ENCODE measurements at regions not wholly inside any gene's neighbourhood (a gene's known extent, or its start where the extent isn't known, plus 50 kb on each side); places are given as distances from the start of the nearest gene placed in this dataset.

DNA sequence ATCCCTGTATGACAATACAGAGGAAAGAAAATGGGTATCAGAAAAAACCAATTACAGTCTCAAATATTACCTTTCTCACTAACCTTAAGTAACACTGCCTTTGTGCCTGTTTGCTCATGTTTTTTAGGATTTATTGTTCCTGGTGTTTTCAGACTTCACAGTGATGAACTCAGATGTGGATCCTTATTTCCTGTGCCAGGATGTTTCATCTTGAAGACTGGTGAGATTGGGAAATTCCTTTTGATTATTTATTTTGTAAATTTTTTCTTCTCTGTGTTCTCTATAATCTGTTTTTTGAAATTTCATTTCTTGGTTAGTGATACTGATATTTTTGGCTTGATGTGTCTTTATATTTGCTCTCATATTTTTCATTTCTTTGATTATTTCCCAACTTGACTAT lies 142.4 kb upstream of the GRIN3A start:
- TF ChIP-seq ZNF274 (IDR thresholded peaks at IDR 0.05; ENCODE audit: low read depth, low read length) (no peak), YY1 (IDR thresholded peaks at IDR 0.05; ENCODE audit: insufficient read depth, insufficient read length) (no peak), SUZ12 (IDR thresholded peaks at IDR 0.05; ENCODE audit: extremely low read depth, insufficient read depth, insufficient read length) (no peak)

All from NT2/D1 (cell line).